Panc1 (cell line): ENCODE measurements at regions not wholly inside any gene's neighbourhood (a gene's known extent, or its start where the extent isn't known, plus 50 kb on each side); places are given as distances from the start of the nearest gene placed in this dataset.

Experiments used
- ATAC-seq: fragments of 200-7000 bp; cut with Tn5 transposase; 2 replicates; pipeline ENCODE4 v1.9.1; 2020; ENCODE audit warnings: mild to moderate bottlenecking, moderate library complexity
- BruUV-seq: library from RNA; stranded (reverse); fragments of 400-500 nt; replicated peaks from 2 replicates; lab custom pipeline; 2021; lab: Mats Ljungman, UMichigan
- CTCF ChIA-PET: fragments of 300-600 bp; sonication (Branson Sonifier 250); formaldehyde crosslinking; loops from one replicate; lab custom pipeline; 2022; ENCODE audit warnings: antibody characterized with exemption; lab: Charles Lee
- POLR2A ChIA-PET: fragments of 300-600 bp; sonication (Branson Sonifier 250); formaldehyde crosslinking; loops from one replicate; lab custom pipeline; 2022; ENCODE audit warnings: antibody characterized with exemption; lab: Charles Lee
- DNase-seq: peaks from one replicate; pipeline ENCODE4 v3.0.0-alpha.2; 2010; ENCODE audit warnings: low read depth, low spot score
- H3K27ac ChIP-seq: 2 replicates; pipeline ENCODE4 v1.5.1; 2011; ENCODE audit warnings: mild to moderate bottlenecking, low read length, inconsistent platforms
- H3K27me3 ChIP-seq: fragments of 200-500 bp; sonication (Bioruptor generic); 2 replicates; pipeline ENCODE4 v1.6.0; 2014; ENCODE audit warnings: low read length, inconsistent platforms; ENCODE audit not compliant: control insufficient read depth, insufficient read depth
- H3K36me3 ChIP-seq: fragments of 200-500 bp; sonication (Bioruptor generic); 2 replicates; pipeline ENCODE4 v1.5.1; 2014; ENCODE audit warnings: inconsistent platforms, mild to moderate bottlenecking, low read length, moderate library complexity; ENCODE audit not compliant: control insufficient read depth, insufficient read depth
- H3K4me1 ChIP-seq: 2 replicates; pipeline ENCODE4 v1.5.1; 2011; ENCODE audit warnings: inconsistent platforms, mild to moderate bottlenecking, low read length, moderate library complexity; ENCODE audit not compliant: control insufficient read depth, insufficient read depth
- H3K4me3 ChIP-seq, 2 experiments: 2 replicates each; pipeline ENCODE4 v1.5.1; 2011 to 2012; ENCODE audit warnings: low read depth in 2 of 2, low read length in 2 of 2, mild to moderate bottlenecking in 2 of 2, inconsistent platforms in 1 of 2, moderate library complexity in 1 of 2
- H3K9me3 ChIP-seq: fragments of 200-500 bp; sonication (Bioruptor generic); 2 replicates; pipeline ENCODE4 v1.5.1; 2014; ENCODE audit warnings: low read depth, mild to moderate bottlenecking, inconsistent platforms, low read length, moderate library complexity; ENCODE audit not compliant: control insufficient read depth, insufficient read depth
- CTCF ChIP-seq: fragments of 450-650 bp; IDR thresholded peaks from 2 replicates; pipeline ENCODE4 v1.5.1; 2017; ENCODE audit warnings: mild to moderate bottlenecking
- POLR2AphosphoS5 ChIP-seq: IDR thresholded peaks from 2 replicates; pipeline ENCODE4 v1.6.1; 2012; ENCODE audit warnings: mild to moderate bottlenecking, low read depth, low read length, moderate library complexity
- REST ChIP-seq, 2 experiments: IDR thresholded peaks; 2 replicates each; pipeline ENCODE4 v1.6.1; 2011 to 2012; ENCODE audit warnings: low read depth in 2 of 2, control low read depth in 1 of 2, low read length in 1 of 2, mild to moderate bottlenecking in 1 of 2, moderate library complexity in 1 of 2; ENCODE audit not compliant: insufficient read depth in 1 of 2
- SIN3A ChIP-seq: IDR thresholded peaks from 2 replicates; pipeline ENCODE4 v1.6.1; 2012; ENCODE audit warnings: low read depth, mild to moderate bottlenecking, low read length, moderate library complexity, borderline replicate concordance; ENCODE audit not compliant: insufficient read depth
- TCF7L2 ChIP-seq: IDR thresholded peaks from 2 replicates; pipeline ENCODE4 v1.6.1; 2011; ENCODE audit warnings: mild to moderate bottlenecking, low read depth, low read length, inconsistent platforms
- in situ Hi-C: cut with HindIII; loops from 2 replicates; pipeline ENCODE4 v1.10.0; 2016; ENCODE audit warnings: low sequenced_read_pairs, low pct_unique_long_range_greater_than_20kb
- intact Hi-C: fragments of 100-400 bp; cut with micrococcal nuclease; formaldehyde crosslinking; loops from one replicate; pipeline ENCODE4 v1.10.0; 2022; ENCODE audit not compliant: unreplicated experiment

GRCh38 chr6:168866534-168866933 is 387.1 kb downstream of the THBS2 start:
- BruUV-seq, result no TSS peak
- H3K27me3 ChIP-seq, result peaks cover 17% of the 10 kb centered on the region
- H3K4me3 ChIP-seq, result no peak overlapping the region
- H3K4me1 ChIP-seq, result no peaks in the 10 kb centered on the region
- TF ChIP-seq SIN3A, result no peak
- TF ChIP-seq TCF7L2, result no peak
- no peak for TF ChIP-seq REST (IDR thresholded peaks at IDR 0.05; ENCODE audit: insufficient read depth in 1 of 2, low read depth in 2 of 2, low read length in 1 of 2)
- TF ChIP-seq POLR2AphosphoS5, result no peak
- TF ChIP-seq CTCF, result no peak
- POLR2A ChIA-PET, result no interaction called here
- no peaks in the 10 kb centered on the region for H3K36me3 ChIP-seq
- CTCF ChIA-PET, result no interaction called here
- intact Hi-C loops (no loop called here), in situ Hi-C loops (no loop called here)
- no peaks in the 10 kb centered on the region for H3K9me3 ChIP-seq
- ATAC-seq (peak; percentile 31; the same call in 1 of the 2 replicates), DNase-seq (no peak)
- no peak overlapping the region for H3K27ac ChIP-seq

- Histone ChIP-seq H3K27ac (no peak overlapping the region), H3K9me3 (no peaks in the 10 kb centered on the region), H3K4me1 (no peaks in the 10 kb centered on the region), H3K4me3 (no peak overlapping the region), H3K27me3 (peaks cover 19% of the 10 kb centered on the region), H3K36me3 (no peaks in the 10 kb centered on the region)
- no peak for DNase-seq
- BruUV-seq, result no TSS peak
- intact Hi-C loops (no loop called here), in situ Hi-C loops (no loop called here)
- POLR2A ChIA-PET, result no interaction called here
- ATAC-seq, result no peak
- CTCF ChIA-PET, result no interaction called here
- TF ChIP-seq REST (IDR thresholded peaks at IDR 0.05; ENCODE audit: insufficient read depth in 1 of 2, low read depth in 2 of 2, low read length in 1 of 2) (no peak), CTCF (no peak), SIN3A (no peak), TCF7L2 (no peak), POLR2AphosphoS5 (no peak)
These were observed 388.1 kb downstream of the THBS2 start for GRCh38 chr6:168865522-168865921.
